HG02943 (cell line): ENCODE measurements at regions not wholly inside any gene's neighbourhood (a gene's known extent, or its start where the extent isn't known, plus 50 kb on each side); places are given as distances from the start of the nearest gene placed in this dataset.

Experiments used
- ATAC-seq: cut with Tn5 transposase; IDR thresholded peaks from one replicate; pipeline ENCODE4 v1.9.1; 2021; ENCODE audit warnings: mild to moderate bottlenecking, low read depth, moderate library complexity; ENCODE audit not compliant: unreplicated experiment

DNA sequence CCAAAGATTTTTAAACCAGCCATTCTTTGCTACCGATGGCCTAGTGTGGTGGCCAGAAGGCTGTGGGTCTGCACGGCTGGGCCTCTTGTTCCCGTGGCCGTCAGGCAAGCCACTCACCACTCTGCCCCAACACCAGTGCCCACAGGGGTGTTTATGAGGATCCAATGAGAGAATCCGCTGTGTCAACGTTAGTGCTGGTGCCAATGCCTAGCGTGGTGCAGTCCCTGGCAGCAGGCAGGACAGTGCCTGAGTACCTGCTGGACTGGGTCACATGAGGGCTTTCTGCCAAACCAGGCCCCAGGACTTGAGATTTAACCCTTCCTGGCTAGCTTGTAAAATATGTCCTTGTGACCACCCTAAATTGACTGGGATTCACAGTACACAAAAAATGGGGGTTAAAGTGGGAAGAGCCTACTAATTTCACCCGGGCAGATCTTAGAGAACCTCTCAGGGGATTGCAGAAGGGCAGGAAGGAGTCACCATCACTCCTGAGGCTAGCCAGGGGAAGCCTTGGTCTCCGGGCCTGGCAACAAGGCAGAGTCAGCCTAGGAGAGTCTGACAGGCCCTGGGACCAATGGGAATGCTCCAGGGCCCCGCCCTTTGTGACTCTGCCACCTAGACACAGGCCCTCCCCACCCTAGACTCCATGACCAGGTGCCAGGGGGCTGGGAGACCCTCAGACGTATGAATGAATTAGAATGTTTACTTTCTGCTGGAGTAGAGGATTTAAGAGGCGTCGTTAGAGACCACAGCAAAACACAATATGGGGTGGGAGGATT lies 63.2 kb upstream of the FSTL4 start:
- ATAC-seq, result no peak

DNA sequence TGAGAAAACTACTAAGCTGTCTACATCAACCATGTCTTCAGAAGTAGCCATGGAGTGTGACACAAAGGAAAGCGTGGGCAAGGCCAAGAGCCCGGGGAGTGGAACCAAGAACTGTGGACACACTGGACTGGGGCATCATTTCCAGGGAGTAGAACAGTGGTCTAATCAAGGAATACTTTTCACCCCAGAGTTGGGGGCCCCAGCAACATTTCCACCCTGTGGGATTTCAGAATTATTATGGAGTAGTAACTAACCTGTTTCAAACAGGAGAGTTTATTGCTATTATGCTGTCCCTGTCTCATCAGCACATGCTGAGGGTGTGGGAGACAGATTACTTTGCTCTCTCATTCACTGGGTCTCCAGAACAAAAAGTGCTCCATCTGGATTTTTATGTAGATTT lies 58.0 kb upstream of the FSTL4 start:
- ATAC-seq, result no peak

DNA sequence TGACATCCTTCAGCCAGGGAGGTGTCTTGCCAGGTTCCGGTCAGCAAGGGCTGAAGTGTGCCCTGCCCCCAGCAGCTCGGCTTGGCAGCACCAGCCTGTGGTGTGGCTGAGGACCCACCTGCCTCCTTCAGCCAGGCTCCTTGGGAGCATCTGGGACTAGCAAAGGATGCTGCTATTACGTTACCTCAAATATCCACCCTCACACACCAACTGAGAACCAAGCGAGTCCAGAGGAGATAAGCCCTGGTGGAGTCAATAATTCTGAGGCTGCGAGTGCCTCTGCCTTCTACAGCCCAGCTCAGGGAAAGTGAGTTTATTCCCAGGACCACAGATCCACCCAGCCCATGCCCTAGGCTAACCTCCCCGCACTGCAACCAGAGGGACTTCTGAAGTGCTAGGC lies 57.1 kb upstream of the FSTL4 start:
- ATAC-seq, result no peak

DNA sequence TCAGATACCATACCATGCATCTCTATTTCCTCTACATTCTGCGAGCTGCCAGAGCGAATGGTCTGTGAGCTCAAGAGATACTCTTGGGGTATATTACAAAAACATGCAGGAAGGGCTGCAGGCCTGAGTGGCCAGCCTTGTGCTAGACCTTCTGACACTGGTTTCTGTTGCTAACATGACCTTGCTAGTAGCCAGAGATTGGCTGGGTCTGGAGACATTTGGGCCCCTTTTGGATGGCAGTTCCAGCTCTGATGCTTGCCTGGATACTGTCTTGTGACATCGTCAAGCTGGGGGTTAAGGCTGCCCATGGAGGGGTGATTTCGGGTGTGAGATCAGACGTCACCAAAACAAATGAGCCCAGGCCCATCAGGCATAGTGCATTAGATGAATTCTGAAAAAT lies 56.1 kb upstream of the FSTL4 start:
- no peak for ATAC-seq

DNA sequence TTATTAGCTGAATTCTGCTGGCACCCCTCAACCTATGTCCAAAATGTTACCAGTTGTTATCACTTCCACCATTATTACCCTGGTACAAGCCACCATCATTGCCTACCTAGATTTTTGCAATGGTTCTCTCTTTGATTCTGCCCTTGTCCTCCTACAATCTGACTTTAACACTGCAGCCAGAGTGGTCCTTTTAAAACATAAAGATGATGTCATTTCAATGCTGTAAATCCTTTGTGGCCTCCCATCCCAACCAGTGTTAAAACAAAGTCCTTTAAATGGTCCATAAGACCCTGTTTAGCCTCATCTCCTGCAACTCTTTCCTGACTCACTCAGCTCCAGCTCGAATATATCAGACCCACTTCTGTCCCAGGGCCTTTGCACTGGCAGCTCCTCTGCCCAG lies 54.9 kb upstream of the FSTL4 start:
- ATAC-seq, result no peak

DNA sequence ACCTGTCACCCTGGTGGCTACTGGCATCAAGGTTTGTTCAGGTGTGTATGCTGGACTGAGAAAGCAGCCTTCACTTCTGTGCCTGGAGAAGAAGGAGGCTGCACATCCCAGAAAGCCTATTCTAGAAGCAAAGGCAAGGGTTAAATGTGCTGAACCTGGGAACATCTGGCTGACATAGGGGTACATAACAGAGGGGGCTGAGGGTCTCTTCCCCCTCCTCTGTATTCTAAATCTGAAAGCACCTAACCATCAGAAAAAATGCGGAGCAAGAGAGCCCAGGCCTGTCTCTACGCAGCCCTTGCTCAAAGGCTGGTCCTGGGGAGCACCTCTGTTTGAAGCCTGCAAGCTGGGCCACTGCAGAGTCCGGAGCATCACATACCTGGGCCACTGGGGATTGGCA lies 53.2 kb upstream of the FSTL4 start:
- ATAC-seq, result no peak

DNA sequence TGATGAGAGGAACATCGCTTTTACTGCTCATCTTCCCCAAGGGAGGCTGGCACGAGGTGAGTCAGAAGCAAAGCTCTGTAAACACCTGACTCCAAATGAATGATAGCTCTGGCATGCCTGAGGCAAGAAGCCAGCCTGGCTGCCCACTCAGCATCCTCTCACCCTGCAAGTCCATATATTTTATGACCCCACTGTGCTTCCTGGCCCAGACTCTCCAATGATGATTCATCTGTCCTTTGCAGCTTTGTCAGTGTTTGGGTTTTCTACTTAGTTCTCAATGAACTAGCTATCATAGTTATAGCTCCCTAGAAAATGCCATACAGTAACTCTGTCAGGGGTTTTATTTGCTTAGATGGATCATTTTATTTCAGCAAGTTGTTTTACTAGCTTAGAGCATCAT lies 52.1 kb upstream of the FSTL4 start:
- no peak for ATAC-seq

DNA sequence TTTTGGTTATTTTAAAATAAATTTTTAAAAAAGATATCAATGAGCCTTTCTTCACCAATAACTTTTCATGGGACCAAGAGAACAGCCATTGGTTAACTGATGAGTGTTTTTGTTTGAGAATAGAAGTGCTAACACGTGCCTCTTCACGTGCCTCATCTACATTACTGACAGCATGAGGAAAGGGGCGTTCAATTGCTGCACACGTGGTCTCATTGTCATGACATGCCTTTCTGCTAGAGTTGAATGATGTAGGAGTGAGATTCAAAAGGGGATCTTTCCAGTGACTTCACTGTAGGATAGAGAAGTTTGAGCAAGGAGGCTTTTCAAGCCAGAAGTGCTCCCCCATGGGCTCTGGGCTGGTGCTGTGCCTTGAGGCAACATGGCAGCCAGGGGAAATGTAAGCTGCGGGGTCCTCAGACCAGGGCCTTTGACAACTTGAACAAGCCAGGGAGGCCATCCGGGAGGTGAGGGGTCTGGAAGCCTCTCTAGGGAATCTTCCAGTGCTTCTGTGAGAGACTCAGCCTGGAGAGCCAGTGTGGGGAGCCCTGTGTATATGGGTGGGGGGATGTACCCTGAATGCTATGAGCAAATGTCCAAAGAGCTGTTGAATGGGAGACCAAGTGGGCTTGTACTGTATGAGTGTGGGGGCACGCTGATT lies 51.2 kb upstream of the FSTL4 start:
- no peak for ATAC-seq

DNA sequence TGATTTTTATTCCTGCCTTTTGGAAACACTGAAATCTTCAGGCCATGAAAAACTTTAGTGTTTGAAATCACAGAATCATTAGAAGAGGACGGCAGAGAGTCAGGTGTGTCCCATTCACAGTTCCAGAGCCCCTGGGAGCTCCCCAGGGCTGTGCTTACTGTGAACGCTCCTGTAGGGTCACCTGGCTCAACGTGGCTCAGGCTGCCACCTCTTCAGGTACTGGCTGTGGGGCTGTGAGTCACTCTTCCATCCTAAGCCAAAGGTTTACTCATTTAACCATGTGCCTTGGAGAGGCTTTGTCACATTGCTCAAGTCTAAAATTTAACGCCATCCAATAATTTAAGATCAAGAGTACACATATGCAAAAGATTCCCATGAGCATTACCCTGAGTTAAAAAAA lies 50.2 kb upstream of the FSTL4 start:
- ATAC-seq, result no peak
